SK-N-SH (cell line): ENCODE measurements at regions not wholly inside any gene's neighbourhood (a gene's known extent, or its start where the extent isn't known, plus 50 kb on each side); places are given as distances from the start of the nearest gene placed in this dataset.

Experiments used
- CTCF ChIA-PET: fragments of 300-600, 350-600 bp; formaldehyde crosslinking; extraction: SDS; loops from one replicate; lab custom pipeline; 2021; lab: Yijun Ruan, JAX
- POLR2A ChIA-PET: fragments of 350-600 bp; sonication (Branson Sonifier 250); formaldehyde crosslinking; extraction: SDS; loops from one replicate; lab custom pipeline; 2020; ENCODE audit warnings: antibody characterized with exemption, inconsistent platforms; lab: Yijun Ruan, JAX
- DNase-seq: peaks from one replicate; pipeline ENCODE4 v3.0.0; 2012
- H2AFZ ChIP-seq: fragments of 200-600 bp; sonication (generic); 2 replicates; pipeline ENCODE4 v1.8.1; 2016; ENCODE audit warnings: antibody characterized with exemption, mild to moderate bottlenecking, low read depth
- H3F3A ChIP-seq: fragments of 200-600 bp; sonication (generic); replicated peaks from 2 replicates; pipeline ENCODE3; 2016; ENCODE audit warnings: antibody characterized with exemption, mild to moderate bottlenecking; ENCODE audit not compliant: insufficient read depth
- H3K27ac ChIP-seq, 2 experiments: fragments of 200-500 bp in 1 of 2; fragments of 200-600 bp in 1 of 2; sonication (Bioruptor generic) in 1 of 2; sonication (generic), shearing (Covaris generic) in 1 of 2; 2 replicates each; pipeline versions ENCODE4 v1.5.1 to v1.6.1; 2014 to 2016; ENCODE audit warnings: low read depth in 2 of 2, inconsistent platforms in 1 of 2, low read length in 1 of 2, mild to moderate bottlenecking in 1 of 2, mixed read lengths in 1 of 2
- H3K27me3 ChIP-seq: fragments of 200-600 bp; sonication (generic), shearing (Covaris generic); 2 replicates; pipeline ENCODE4 v1.6.1; 2016; ENCODE audit warnings: mixed run types; ENCODE audit not compliant: insufficient read depth
- H3K36me3 ChIP-seq, 2 experiments: fragments of 200-500 bp in 1 of 2; fragments of 200-600 bp in 1 of 2; sonication (Bioruptor generic) in 1 of 2; sonication (generic) in 1 of 2; replicated peaks in 1 of 2; 2 replicates each; pipeline versions ENCODE3 to v1.5.1; 2014 to 2016; ENCODE audit warnings: low read length in 1 of 2, mild to moderate bottlenecking in 1 of 2; ENCODE audit not compliant: insufficient read depth in 2 of 2, control insufficient read depth in 1 of 2
- H3K4me1 ChIP-seq, 2 experiments: fragments of 200-500 bp in 1 of 2; fragments of 200-600 bp in 1 of 2; sonication (Bioruptor generic) in 1 of 2; sonication (generic), shearing (Covaris generic) in 1 of 2; 2 replicates each; pipeline versions ENCODE4 v1.5.1 to v1.6.1; 2014 to 2016; ENCODE audit warnings: low read depth in 1 of 2, low read length in 1 of 2, mixed run types in 1 of 2; ENCODE audit not compliant: insufficient read depth in 2 of 2, control insufficient read depth in 1 of 2
- H3K4me2 ChIP-seq: fragments of 200-600 bp; sonication (generic), shearing (Covaris generic); 2 replicates; pipeline ENCODE4 v1.6.1; 2017; ENCODE audit warnings: mixed run types
- H3K4me3 ChIP-seq, 2 experiments: fragments of 200-500 bp in 1 of 2; fragments of 200-600 bp in 1 of 2; sonication (Bioruptor generic) in 1 of 2; sonication (generic), shearing (Covaris generic) in 1 of 2; 2 replicates each; pipeline versions ENCODE4 v1.5.1 to v1.8.1; 2014 to 2016; ENCODE audit warnings: low read depth in 2 of 2, inconsistent platforms in 1 of 2, low read length in 1 of 2, mild to moderate bottlenecking in 1 of 2, mixed read lengths in 1 of 2, moderate library complexity in 1 of 2
- H3K79me2 ChIP-seq: fragments of 200-600 bp; sonication (generic); 2 replicates; pipeline ENCODE4 v1.8.1; 2017; ENCODE audit warnings: mild to moderate bottlenecking; ENCODE audit not compliant: insufficient read depth
- H3K9ac ChIP-seq: fragments of 200-600 bp; sonication (generic); 2 replicates; pipeline ENCODE4 v1.6.1; 2017; ENCODE audit warnings: mixed run types
- H3K9me2 ChIP-seq: fragments of 200-600 bp; sonication (generic); 2 replicates; pipeline ENCODE4 v1.6.1; 2017; ENCODE audit warnings: mixed run types
- H3K9me3 ChIP-seq: fragments of 200-600 bp; sonication (generic); 2 replicates; pipeline ENCODE4 v1.6.1; 2017; ENCODE audit warnings: mixed run types, mild to moderate bottlenecking, moderate library complexity
- H4K20me1 ChIP-seq: fragments of 200-600 bp; sonication (generic); 2 replicates; pipeline ENCODE4 v1.6.1; 2017; ENCODE audit warnings: mild to moderate bottlenecking, mixed run types; ENCODE audit not compliant: insufficient read depth
- ELF1 ChIP-seq: IDR thresholded peaks from 2 replicates; pipeline ENCODE4 v1.4.0; 2012
- EP300 ChIP-seq, 2 experiments: IDR thresholded peaks; 2 replicates each; pipeline versions ENCODE4 v1.4.0 to v1.6.1; 2012; ENCODE audit warnings: borderline replicate concordance in 1 of 2, low read depth in 1 of 2, low read length in 1 of 2
- FOXM1 ChIP-seq: IDR thresholded peaks from 2 replicates; pipeline ENCODE4 v1.4.0; 2012; ENCODE audit warnings: low read depth, mild to moderate bottlenecking
- GATA2 ChIP-seq: sonication (generic); formaldehyde crosslinking; IDR thresholded peaks from 2 replicates; pipeline ENCODE4 v1.5.0; 2020; ENCODE audit warnings: mild to moderate bottlenecking, missing genetic modification reagents
- JUND ChIP-seq: IDR thresholded peaks from 2 replicates; pipeline ENCODE4 v1.4.0; 2012
- MEF2A ChIP-seq: IDR thresholded peaks from 2 replicates; pipeline ENCODE4 v1.4.0; 2012; ENCODE audit warnings: low read depth, borderline replicate concordance
- MXI1 ChIP-seq: IDR thresholded peaks from 2 replicates; pipeline ENCODE4 v1.6.1; 2012; ENCODE audit warnings: mild to moderate bottlenecking, low read depth, low read length, improper control_type of control experiment
- NFIC ChIP-seq: IDR thresholded peaks from 2 replicates; pipeline ENCODE4 v1.4.0; 2012; ENCODE audit warnings: borderline replicate concordance
- NRF1 ChIP-seq: IDR thresholded peaks from 2 replicates; pipeline ENCODE4 v1.6.1; 2012; ENCODE audit warnings: low read depth, mild to moderate bottlenecking, low read length
- RAD21 ChIP-seq: IDR thresholded peaks from 2 replicates; pipeline ENCODE4 v1.6.1; 2012; ENCODE audit warnings: mild to moderate bottlenecking, low read length
- RCOR1 ChIP-seq: fragments of 150-350 bp; IDR thresholded peaks from 2 replicates; pipeline ENCODE4 v1.6.1; 2017; ENCODE audit warnings: antibody characterized with exemption, low read length
- RXRA ChIP-seq: IDR thresholded peaks from 2 replicates; pipeline ENCODE4 v1.4.0; 2012; ENCODE audit warnings: low read depth, mild to moderate bottlenecking, borderline replicate concordance
- SIN3A ChIP-seq: IDR thresholded peaks from 2 replicates; pipeline ENCODE4 v1.6.1; 2012; ENCODE audit warnings: low read depth, mild to moderate bottlenecking, low read length, moderate library complexity, borderline replicate concordance
- TAF1 ChIP-seq: IDR thresholded peaks from 2 replicates; pipeline ENCODE4 v1.6.1; 2012; ENCODE audit warnings: low read depth, mild to moderate bottlenecking, low read length, moderate library complexity, borderline replicate concordance
- USF1 ChIP-seq: IDR thresholded peaks from 2 replicates; pipeline ENCODE4 v1.4.0; 2012; ENCODE audit warnings: low read depth, borderline replicate concordance
- YY1 ChIP-seq: IDR thresholded peaks from 2 replicates; pipeline ENCODE4 v1.4.0; 2012; ENCODE audit warnings: low read depth, mild to moderate bottlenecking
- ZBTB33 ChIP-seq: IDR thresholded peaks from 2 replicates; pipeline ENCODE4 v1.4.0; 2012; ENCODE audit warnings: low read depth, borderline replicate concordance
- WGBS: methylation state at CpG from one replicate; pipeline ENCODE4 v1.1.6; 2017; ENCODE audit warnings: low lambda C conversion rate; 5-methylcytosine and 5-hydroxymethylcytosine counted together
- TF ChIP-seq, protein P1 (sequence below): IDR thresholded peaks from 2 replicates; pipeline ENCODE4 v1.4.0; 2012; ENCODE audit warnings: low read depth
- TF ChIP-seq, protein P2 (sequence below): IDR thresholded peaks from 2 replicates; pipeline ENCODE4; 2012

GRCh38 chr5:74304536-74304935, 336.0 kb downstream of the ENC1 start:
- Histone ChIP-seq H3K4me1 (no peaks in the 10 kb centered on the region), H3K4me3 (no peak overlapping the region), H3K27ac (no peak overlapping the region), H4K20me1 (no peaks in the 10 kb centered on the region), H3K4me2 (no peak overlapping the region), H3K9me2 (no peaks in the 10 kb centered on the region)
- POLR2A ChIA-PET = no interaction called here
- TF ChIP-seq, protein P1, sequence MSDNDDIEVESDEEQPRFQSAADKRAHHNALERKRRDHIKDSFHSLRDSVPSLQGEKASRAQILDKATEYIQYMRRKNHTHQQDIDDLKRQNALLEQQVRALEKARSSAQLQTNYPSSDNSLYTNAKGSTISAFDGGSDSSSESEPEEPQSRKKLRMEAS = no peak
- no peak for TF ChIP-seq ELF1
- no peak for TF ChIP-seq FOXM1
- TF ChIP-seq NRF1 = no peak
- TF ChIP-seq RCOR1 = no peak
- TF ChIP-seq TAF1 = no peak
- TF ChIP-seq, protein P2, sequence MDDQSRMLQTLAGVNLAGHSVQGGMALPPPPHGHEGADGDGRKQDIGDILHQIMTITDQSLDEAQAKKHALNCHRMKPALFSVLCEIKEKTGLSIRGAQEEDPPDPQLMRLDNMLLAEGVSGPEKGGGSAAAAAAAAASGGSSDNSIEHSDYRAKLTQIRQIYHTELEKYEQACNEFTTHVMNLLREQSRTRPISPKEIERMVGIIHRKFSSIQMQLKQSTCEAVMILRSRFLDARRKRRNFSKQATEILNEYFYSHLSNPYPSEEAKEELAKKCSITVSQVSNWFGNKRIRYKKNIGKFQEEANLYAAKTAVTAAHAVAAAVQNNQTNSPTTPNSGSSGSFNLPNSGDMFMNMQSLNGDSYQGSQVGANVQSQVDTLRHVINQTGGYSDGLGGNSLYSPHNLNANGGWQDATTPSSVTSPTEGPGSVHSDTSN = no peak
- TF ChIP-seq ZBTB33 = no peak
- TF ChIP-seq JUND = no peak
- no peak for TF ChIP-seq SIN3A
- TF ChIP-seq GATA2 (CRISPR knock-in tag) = no peak
- TF ChIP-seq EP300 (IDR thresholded peaks at IDR 0.05; ENCODE audit: borderline replicate concordance in 1 of 2, low read depth in 1 of 2, low read length in 1 of 2) = no peak
- TF ChIP-seq RXRA = no peak
- no peak for TF ChIP-seq NFIC
- TF ChIP-seq RAD21 = no peak
- no peak for TF ChIP-seq USF1
- TF ChIP-seq MEF2A = no peak
- TF ChIP-seq, all 33 proteins: peak for 0
- DNase-seq = no peak
- WGBS = 93% methylated on average over 1 of the region's 1 CpG
- H3K36me3 ChIP-seq = no peaks in the 10 kb centered on the region
- no peaks in the 10 kb centered on the region for H3K27me3 ChIP-seq
- no peak overlapping the region for H3K9ac ChIP-seq
- H3K9me3 ChIP-seq = no peaks in the 10 kb centered on the region
- H3F3A ChIP-seq = no peaks in the 10 kb centered on the region
- H2AFZ ChIP-seq = no peak overlapping the region
- CTCF ChIA-PET = no interaction called here
- no peaks in the 10 kb centered on the region for H3K79me2 ChIP-seq

GRCh38 chr5:74303578-74303977, 336.9 kb downstream of the ENC1 start:
- ChIA-PET CTCF (no interaction called here), POLR2A (no interaction called here)
- H2AFZ ChIP-seq = no peak overlapping the region
- no peaks in the 10 kb centered on the region for H3K79me2 ChIP-seq
- H3K4me2 ChIP-seq = no peak overlapping the region
- no peaks in the 10 kb centered on the region for H3K9me2 ChIP-seq
- H3F3A ChIP-seq = no peaks in the 10 kb centered on the region
- no peak overlapping the region for H3K27ac ChIP-seq
- H4K20me1 ChIP-seq = no peaks in the 10 kb centered on the region
- no peak overlapping the region for H3K9ac ChIP-seq
- no peaks in the 10 kb centered on the region for H3K9me3 ChIP-seq
- no peaks in the 10 kb centered on the region for H3K4me1 ChIP-seq
- H3K27me3 ChIP-seq = no peaks in the 10 kb centered on the region
- WGBS = 90% methylated on average over 3 of the region's 3 CpGs
- TF ChIP-seq RAD21 (no peak), MXI1 (no peak), GATA2 (CRISPR knock-in tag) (no peak), YY1 (no peak)
- H3K36me3 ChIP-seq = no peaks in the 10 kb centered on the region
- no peak overlapping the region for H3K4me3 ChIP-seq
- no peak for DNase-seq
